Right atrium auricular region (tissue), 2 donors: ENCODE measurements at regions not wholly inside any gene's neighbourhood (a gene's known extent, or its start where the extent isn't known, plus 50 kb on each side); places are given as distances from the start of the nearest gene placed in this dataset.

Source experiments
- DNase-seq: peaks from one replicate; pipeline ENCODE4 v3.0.0-alpha.2; 2019; ENCODE audit warnings: low spot score
- H3K27ac ChIP-seq, 2 donors: fragments of 200-600 bp; sonication (generic); 1 replicate in 1 of 2; 2 replicates in 1 of 2; pipeline ENCODE4 v1.5.1; 2016 to 2019
- H3K27me3 ChIP-seq, 2 donors: fragments of 200-600 bp; sonication (generic); one replicate each; pipeline versions ENCODE4 v1.5.1 to v1.6.0; 2017 to 2019
- H3K36me3 ChIP-seq: fragments of 200-600 bp; sonication (generic); one replicate; pipeline ENCODE4 v1.5.1; 2016
- H3K4me1 ChIP-seq, 2 donors: fragments of 200-600 bp; sonication (generic); one replicate each; pipeline versions ENCODE4 v1.5.1 to v1.6.0; 2017 to 2019
- H3K4me3 ChIP-seq, 2 donors: fragments of 200-600 bp; sonication (generic); 1 replicate in 1 of 2; 2 replicates in 1 of 2; pipeline ENCODE4 v1.5.1; 2017 to 2019; ENCODE audit warnings: mild to moderate bottlenecking in 1 of 2, moderate library complexity in 1 of 2
- H3K9me3 ChIP-seq, 2 donors: fragments of 200-600 bp; sonication (generic); one replicate each; pipeline ENCODE4 v1.5.1; 2019
- TF ChIP-seq, protein P1 (sequence below), 2 donors: fragments of 200-600 bp; sonication (generic); IDR thresholded peaks; one replicate each; pipeline ENCODE4 v1.5.1; 2019; ENCODE audit warnings: antibody characterized with exemption in 2 of 2

- Histone ChIP-seq H3K27me3 (no peaks in the 10 kb centered on the region), H3K4me1 (no peaks in the 10 kb centered on the region), H3K27ac (no peak overlapping the region), H3K36me3 (no peaks in the 10 kb centered on the region), H3K4me3 (no peak overlapping the region), H3K9me3 (no peaks in the 10 kb centered on the region)
- DNase-seq, result no peak
- TF ChIP-seq, protein P1, sequence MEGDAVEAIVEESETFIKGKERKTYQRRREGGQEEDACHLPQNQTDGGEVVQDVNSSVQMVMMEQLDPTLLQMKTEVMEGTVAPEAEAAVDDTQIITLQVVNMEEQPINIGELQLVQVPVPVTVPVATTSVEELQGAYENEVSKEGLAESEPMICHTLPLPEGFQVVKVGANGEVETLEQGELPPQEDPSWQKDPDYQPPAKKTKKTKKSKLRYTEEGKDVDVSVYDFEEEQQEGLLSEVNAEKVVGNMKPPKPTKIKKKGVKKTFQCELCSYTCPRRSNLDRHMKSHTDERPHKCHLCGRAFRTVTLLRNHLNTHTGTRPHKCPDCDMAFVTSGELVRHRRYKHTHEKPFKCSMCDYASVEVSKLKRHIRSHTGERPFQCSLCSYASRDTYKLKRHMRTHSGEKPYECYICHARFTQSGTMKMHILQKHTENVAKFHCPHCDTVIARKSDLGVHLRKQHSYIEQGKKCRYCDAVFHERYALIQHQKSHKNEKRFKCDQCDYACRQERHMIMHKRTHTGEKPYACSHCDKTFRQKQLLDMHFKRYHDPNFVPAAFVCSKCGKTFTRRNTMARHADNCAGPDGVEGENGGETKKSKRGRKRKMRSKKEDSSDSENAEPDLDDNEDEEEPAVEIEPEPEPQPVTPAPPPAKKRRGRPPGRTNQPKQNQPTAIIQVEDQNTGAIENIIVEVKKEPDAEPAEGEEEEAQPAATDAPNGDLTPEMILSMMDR (IDR thresholded peaks at IDR 0.05), result no peak
These were observed 911.5 kb downstream of the GLUD2 start for GRCh38 chrX:121958886-121959285.

DNA sequence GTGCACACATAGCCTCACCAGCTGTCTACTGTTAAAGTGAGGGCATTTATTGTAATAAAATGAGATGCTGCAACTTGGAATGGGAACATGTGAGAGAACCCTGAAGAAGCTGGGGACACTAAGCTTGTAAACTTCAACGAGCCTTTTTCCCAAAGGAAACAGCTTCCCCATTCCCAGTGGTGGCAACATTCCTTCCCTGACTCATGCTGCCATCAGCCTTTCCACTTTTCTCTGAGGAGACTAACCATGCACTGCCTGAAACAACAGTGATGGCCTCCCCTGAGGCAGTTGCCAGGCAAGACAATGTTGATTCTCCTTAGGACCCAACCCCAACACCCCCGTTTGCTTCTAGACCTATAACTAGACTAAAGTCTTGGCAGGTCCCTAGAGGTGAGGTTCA lies 928.3 kb downstream of the GLUD2 start:
- Histone ChIP-seq H3K27ac (no peak overlapping the region), H3K9me3 (peaks cover 0 to 15% of the 10 kb centered on the region in 2 donors), H3K4me3 (no peak overlapping the region), H3K36me3 (no peaks in the 10 kb centered on the region), H3K4me1 (no peaks in the 10 kb centered on the region), H3K27me3 (no peaks in the 10 kb centered on the region)
- no peak for DNase-seq
- TF ChIP-seq, protein P1 (IDR thresholded peaks at IDR 0.05), result no peak

DNA sequence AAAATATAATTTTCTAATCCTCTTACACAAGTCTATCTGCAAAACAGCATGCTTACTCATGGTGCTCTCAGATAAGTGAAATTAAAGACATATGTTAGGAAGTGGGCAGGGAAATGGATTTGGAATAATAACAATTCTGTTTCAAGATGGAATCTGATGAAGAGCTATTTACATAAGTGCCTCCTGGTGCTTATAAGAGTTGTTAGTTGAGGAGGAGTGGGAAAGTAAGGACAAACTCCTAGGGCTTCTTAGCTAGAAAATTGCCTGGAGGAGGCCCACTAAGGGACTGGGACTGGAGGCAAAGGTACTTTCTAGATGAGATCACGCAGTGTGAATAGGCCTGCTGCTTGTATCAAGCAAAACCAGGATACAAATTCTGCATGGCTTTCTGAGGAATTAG lies 939.8 kb downstream of the GLUD2 start:
- Histone ChIP-seq H3K36me3 (no peaks in the 10 kb centered on the region), H3K9me3 (no peaks in the 10 kb centered on the region), H3K27ac (no peak overlapping the region), H3K4me3 (no peak overlapping the region), H3K27me3 (no peaks in the 10 kb centered on the region), H3K4me1 (no peaks in the 10 kb centered on the region)
- TF ChIP-seq, protein P1 (IDR thresholded peaks at IDR 0.05), result no peak
- no peak for DNase-seq

- H3K27ac ChIP-seq, result no peak overlapping the region
- H3K9me3 ChIP-seq, result no peaks in the 10 kb centered on the region
- TF ChIP-seq, protein P1 (IDR thresholded peaks at IDR 0.05), result no peak
- H3K4me3 ChIP-seq, result no peak overlapping the region
- H3K27me3 ChIP-seq, result no peaks in the 10 kb centered on the region
- H3K4me1 ChIP-seq, result no peaks in the 10 kb centered on the region
- no peak for DNase-seq
- H3K36me3 ChIP-seq, result no peaks in the 10 kb centered on the region
These were observed 940.4 kb downstream of the GLUD2 start for GRCh38 chrX:121987835-121988234.

- Histone ChIP-seq H3K36me3 (no peaks in the 10 kb centered on the region), H3K27ac (no peak overlapping the region)
These were observed 956.7 kb downstream of the GLUD2 start for GRCh38 chrX:122004127-122004526.

DNA sequence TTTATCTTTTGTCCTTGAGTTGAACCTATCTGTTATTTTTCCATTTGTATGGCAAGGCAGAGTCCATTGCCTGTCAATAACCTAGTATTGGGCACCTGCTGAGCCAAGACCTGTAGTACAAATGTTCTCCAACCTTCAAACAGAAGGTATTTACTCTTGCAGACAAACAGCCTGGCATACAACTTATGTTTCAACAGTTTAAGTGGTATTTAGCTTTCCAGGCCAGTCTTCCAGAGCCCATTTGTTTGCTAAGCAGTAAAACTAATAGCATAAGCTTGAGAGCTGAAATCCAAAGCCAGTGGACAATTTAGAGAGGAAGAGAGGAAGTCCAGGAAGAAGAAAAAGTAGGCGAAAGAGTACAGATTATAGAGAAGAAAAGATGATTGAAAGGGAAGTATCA lies 979.3 kb downstream of the GLUD2 start:
- TF ChIP-seq, protein P1 (IDR thresholded peaks at IDR 0.05), result no peak
- H3K4me1 ChIP-seq, result no peaks in the 10 kb centered on the region
- H3K27ac ChIP-seq, result no peak overlapping the region
- H3K4me3 ChIP-seq, result no peak overlapping the region
- H3K9me3 ChIP-seq, result no peaks in the 10 kb centered on the region
- no peaks in the 10 kb centered on the region for H3K27me3 ChIP-seq
- H3K36me3 ChIP-seq, result no peaks in the 10 kb centered on the region
- no peak for DNase-seq

More at GRCh38 chrX:122004127-122004526, 956.7 kb downstream of the GLUD2 start:
- Histone ChIP-seq H3K27me3 (no peaks in the 10 kb centered on the region), H3K4me1 (no peaks in the 10 kb centered on the region), H3K4me3 (no peak overlapping the region), H3K9me3 (peaks cover 0 to 3% of the 10 kb centered on the region in 2 donors)
- TF ChIP-seq, protein P1 (IDR thresholded peaks at IDR 0.05), result no peak
- DNase-seq, result no peak
